ENCODE measurements at regions not wholly inside any gene's neighbourhood (a gene's known extent, or its start where the extent isn't known, plus 50 kb on each side); places are given as distances from the start of the nearest gene placed in this dataset.

GRCh38 chr3:99479768-99480167, 158.6 kb upstream of the COL8A1 start:
- POLR2A ChIA-PET, result no interaction called here
- no peak for ATAC-seq
- Histone ChIP-seq H2AFZ (ENCODE audit: control insufficient read depth, low read depth, low read length) (no peak overlapping the region), H3K9ac (ENCODE audit: control insufficient read depth, insufficient read depth, low read length) (no peak overlapping the region), H3K27me3 (replicated peaks in 1 of 2; ENCODE audit: control insufficient read depth in 2 of 2, insufficient read depth in 2 of 2, low read length in 1 of 2) (no peaks in the 10 kb centered on the region), H3K79me2 (ENCODE audit: control insufficient read depth, insufficient read depth, low read length) (no peaks in the 10 kb centered on the region), H3K9me3 (replicated peaks; ENCODE audit: control insufficient read depth, insufficient read depth, low read length) (no peaks in the 10 kb centered on the region; the same call in 2 of the 3 replicates), H3K4me2 (ENCODE audit: control insufficient read depth, insufficient read depth) (no peak overlapping the region), H4K20me1 (ENCODE audit: control insufficient read depth, insufficient read depth) (no peaks in the 10 kb centered on the region), H3K4me3 (no peak overlapping the region), H3K36me3 (ENCODE audit: control insufficient read depth in 2 of 2, insufficient read depth in 2 of 2, low read length in 1 of 2) (no peaks in the 10 kb centered on the region), H3K4me1 (ENCODE audit: control insufficient read depth, insufficient read depth, low read length) (no peaks in the 10 kb centered on the region), H3K27ac (ENCODE audit: control insufficient read depth, insufficient read depth) (no peak overlapping the region)
- BruUV-seq (replicated peaks), result no TSS peak
- WGBS (ENCODE audit: insufficient coverage, insufficient replicate concordance, low lambda C conversion rate, missing lambda C conversion rate), result 95% methylated on average over 2 of the region's 2 CpGs
- TF ChIP-seq CBFB (IDR thresholded peaks at IDR 0.05; ENCODE audit: low read depth) (no peak), CEBPZ (IDR thresholded peaks at IDR 0.05; ENCODE audit: low read depth, low read length) (no peak), CUX1 (IDR thresholded peaks at IDR 0.05; ENCODE audit: insufficient replicate concordance, low read depth, low read length) (no peak), EGR1 (IDR thresholded peaks at IDR 0.05; ENCODE audit: borderline replicate concordance in 1 of 2, low read depth in 2 of 2, low read length in 2 of 2) (no peak)
- RAD21 ChIA-PET (ENCODE audit: unreplicated experiment), result interaction anchor here (1.2 kb wide), 1 partner anchor 62 kb away, joined by 3 read pairs; no protein-coding TSS in a partner anchor
- DNase-seq (ENCODE audit: low read depth, low spot score), result no peak
- CTCF ChIA-PET, result interaction anchor here (1.7 to 3.9 kb wide), 2 partner anchors 20 to 24 kb away, joined by 4 to 17 read pairs; no protein-coding TSS in a partner anchor
- in situ Hi-C loops (cut with MboI) (no loop called here), intact Hi-C loops (cut with micrococcal nuclease; ENCODE audit: unreplicated experiment) (no loop called here)
- FAIRE-seq, result no peak
- SMC1A ChIA-PET (ENCODE audit: uncharacterized antibody, unreplicated experiment), result interaction anchor here (0.9 to 6.5 kb wide), 4 partner anchors 9 to 23 kb away, joined by 3 to 32 read pairs (median 4); no protein-coding TSS in a partner anchor
